Loucy (cell line): ENCODE measurements at regions not wholly inside any gene's neighbourhood (a gene's known extent, or its start where the extent isn't known, plus 50 kb on each side); places are given as distances from the start of the nearest gene placed in this dataset.

Source experiments
- EZH2phosphoT487 ChIP-seq: fragments of 200-600 bp; IDR thresholded peaks from 2 replicates; pipeline ENCODE4 v1.6.1; 2018; ENCODE audit warnings: antibody characterized with exemption, mild to moderate bottlenecking, moderate library complexity, borderline replicate concordance
- TF ChIP-seq, protein P1 (sequence below): fragments of 200-600 bp; sonication (generic); conservative IDR thresholded peaks from 2 replicates; pipeline ENCODE4 v1.5.1; 2014; ENCODE audit warnings: mild to moderate bottlenecking, antibody characterized with exemption, low read length

- no peak for TF ChIP-seq EZH2phosphoT487
- TF ChIP-seq, protein P1, sequence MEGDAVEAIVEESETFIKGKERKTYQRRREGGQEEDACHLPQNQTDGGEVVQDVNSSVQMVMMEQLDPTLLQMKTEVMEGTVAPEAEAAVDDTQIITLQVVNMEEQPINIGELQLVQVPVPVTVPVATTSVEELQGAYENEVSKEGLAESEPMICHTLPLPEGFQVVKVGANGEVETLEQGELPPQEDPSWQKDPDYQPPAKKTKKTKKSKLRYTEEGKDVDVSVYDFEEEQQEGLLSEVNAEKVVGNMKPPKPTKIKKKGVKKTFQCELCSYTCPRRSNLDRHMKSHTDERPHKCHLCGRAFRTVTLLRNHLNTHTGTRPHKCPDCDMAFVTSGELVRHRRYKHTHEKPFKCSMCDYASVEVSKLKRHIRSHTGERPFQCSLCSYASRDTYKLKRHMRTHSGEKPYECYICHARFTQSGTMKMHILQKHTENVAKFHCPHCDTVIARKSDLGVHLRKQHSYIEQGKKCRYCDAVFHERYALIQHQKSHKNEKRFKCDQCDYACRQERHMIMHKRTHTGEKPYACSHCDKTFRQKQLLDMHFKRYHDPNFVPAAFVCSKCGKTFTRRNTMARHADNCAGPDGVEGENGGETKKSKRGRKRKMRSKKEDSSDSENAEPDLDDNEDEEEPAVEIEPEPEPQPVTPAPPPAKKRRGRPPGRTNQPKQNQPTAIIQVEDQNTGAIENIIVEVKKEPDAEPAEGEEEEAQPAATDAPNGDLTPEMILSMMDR, result no peak
Measured at GRCh38 chr4:1471443-1472147, 65.4 kb upstream of the NKX1-1 start.
